Naive B cell (primary cell): ENCODE measurements at regions not wholly inside any gene's neighbourhood (a gene's known extent, or its start where the extent isn't known, plus 50 kb on each side); places are given as distances from the start of the nearest gene placed in this dataset.
A peak's percentile ranks its signal among the peaks of the same experiment; 100 is the strongest.
"Not testable (repeated sequence)": the region's sequence is repeated elsewhere in the genome, so short reads cannot be mapped to it uniquely, and the experiment has no call there.

Experiments
- ATAC-seq, 2 donors: fragments of 150-1000 bp; cut with Tn5 transposase; 2 replicates each; pipeline ENCODE4 v1.10.0; 2021; ENCODE audit warnings: low read depth in 2 of 2, mild to moderate bottlenecking in 2 of 2, moderate library complexity in 2 of 2
- DNase-seq: peaks from one replicate; pipeline ENCODE4 v3.0.0; 2022
- H3K27ac Mint-ChIP-seq, 6 donors: one replicate each; pipeline ENCODE4 v1.8.0; 2020 to 2022; ENCODE audit warnings: mild to moderate bottlenecking in 6 of 6, mixed read lengths in 6 of 6, moderate library complexity in 5 of 6, inconsistent platforms in 2 of 6
- H3K27me3 Mint-ChIP-seq, 3 donors: one replicate each; pipeline ENCODE4 v1.8.0; 2021 to 2022; ENCODE audit warnings: mixed read lengths in 3 of 3, mild to moderate bottlenecking in 1 of 3
- H3K36me3 Mint-ChIP-seq, 2 donors: one replicate each; pipeline ENCODE4 v1.8.0; 2020 to 2022; ENCODE audit warnings: mixed read lengths in 2 of 2, inconsistent platforms in 1 of 2, mild to moderate bottlenecking in 1 of 2
- H3K4me1 Mint-ChIP-seq, 3 donors: one replicate each; pipeline ENCODE4 v1.8.0; 2020 to 2022; ENCODE audit warnings: mixed read lengths in 3 of 3, inconsistent platforms in 1 of 3, mild to moderate bottlenecking in 1 of 3, moderate library complexity in 1 of 3
- H3K4me3 Mint-ChIP-seq, 8 donors: one replicate each; pipeline ENCODE4 v1.8.0; 2020 to 2022; ENCODE audit warnings: mild to moderate bottlenecking in 8 of 8, mixed read lengths in 8 of 8, moderate library complexity in 8 of 8, inconsistent platforms in 2 of 8
- H3K9me3 Mint-ChIP-seq, 7 donors: one replicate each; pipeline ENCODE4 v1.8.0; 2020 to 2022; ENCODE audit warnings: mixed read lengths in 7 of 7, mild to moderate bottlenecking in 5 of 7, inconsistent platforms in 2 of 7, moderate library complexity in 1 of 7

GRCh38 chr10:9230625-9231024 is 1176.1 kb downstream of the GATA3 start:
- no peak overlapping the region for H3K4me3 Mint-ChIP-seq
- no peak for DNase-seq
- no peak overlapping the region for H3K27ac Mint-ChIP-seq
- H3K4me1 Mint-ChIP-seq, result no peaks in the 10 kb centered on the region
- no peaks in the 10 kb centered on the region for H3K36me3 Mint-ChIP-seq
- ATAC-seq, result no peak
- peaks cover 0 to 2% (median 0%) of the 10 kb centered on the region in 7 donors for H3K9me3 Mint-ChIP-seq
- H3K27me3 Mint-ChIP-seq, result peaks cover 24 to 38% (median 30%) of the 10 kb centered on the region in 3 donors

GRCh38 chr10:9234191-9234590 is 1179.7 kb downstream of the GATA3 start:
- Mint-ChIP-seq H3K9me3 (peaks cover 0 to 1% (median 0%) of the 10 kb centered on the region in 7 donors), H3K4me3 (no peak overlapping the region), H3K27me3 (peaks cover 12 to 25% (median 22%) of the 10 kb centered on the region in 3 donors), H3K4me1 (no peaks in the 10 kb centered on the region), H3K36me3 (no peaks in the 10 kb centered on the region), H3K27ac (no peak overlapping the region)
- ATAC-seq, result no peak
- DNase-seq, result no peak

GRCh38 chr10:9238041-9238440 is 1183.6 kb downstream of the GATA3 start:
- Mint-ChIP-seq H3K27me3 (peaks cover 0 to 14% (median 6%) of the 10 kb centered on the region in 3 donors), H3K27ac (no peak overlapping the region), H3K4me1 (no peaks in the 10 kb centered on the region), H3K36me3 (no peaks in the 10 kb centered on the region), H3K9me3 (no peaks in the 10 kb centered on the region), H3K4me3 (no peak overlapping the region)
- ATAC-seq, result no peak
- DNase-seq, result no peak

GRCh38 chr10:9239298-9239697 is 1184.8 kb downstream of the GATA3 start:
- Mint-ChIP-seq H3K36me3 (no peaks in the 10 kb centered on the region), H3K27ac (no peak overlapping the region), H3K4me1 (no peaks in the 10 kb centered on the region), H3K27me3 (peaks cover 7 to 17% (median 11%) of the 10 kb centered on the region in 3 donors), H3K9me3 (no peaks in the 10 kb centered on the region), H3K4me3 (no peak overlapping the region)
- no peak for ATAC-seq
- DNase-seq, result no peak

GRCh38 chr10:9243941-9244411 is 1189.5 kb downstream of the GATA3 start:
- no peak overlapping the region for H3K4me3 Mint-ChIP-seq
- peaks cover 0 to 2% (median 0%) of the 10 kb centered on the region in 7 donors for H3K9me3 Mint-ChIP-seq
- peaks cover 9 to 23% (median 15%) of the 10 kb centered on the region in 3 donors for H3K27me3 Mint-ChIP-seq
- DNase-seq (no peak), ATAC-seq (no peak)
- no peaks in the 10 kb centered on the region for H3K4me1 Mint-ChIP-seq
- H3K36me3 Mint-ChIP-seq, result no peaks in the 10 kb centered on the region
- H3K27ac Mint-ChIP-seq, result no peak overlapping the region

GRCh38 chr10:9244864-9245263 is 1190.4 kb downstream of the GATA3 start:
- DNase-seq (no peak), ATAC-seq (no peak)
- Mint-ChIP-seq H3K36me3 (no peaks in the 10 kb centered on the region), H3K27ac (no peak overlapping the region), H3K27me3 (peaks cover 6 to 23% (median 15%) of the 10 kb centered on the region in 3 donors), H3K4me3 (no peak overlapping the region), H3K9me3 (peaks cover 0 to 2% (median 0%) of the 10 kb centered on the region in 7 donors), H3K4me1 (no peaks in the 10 kb centered on the region)

- ATAC-seq (no peak), DNase-seq (no peak)
- H3K27me3 Mint-ChIP-seq, result peaks cover 13 to 26% (median 21%) of the 10 kb centered on the region in 3 donors
- H3K36me3 Mint-ChIP-seq, result no peaks in the 10 kb centered on the region
- H3K4me3 Mint-ChIP-seq, result no peak overlapping the region
- H3K27ac Mint-ChIP-seq, result no peak overlapping the region
- peaks cover 0 to 2% (median 0%) of the 10 kb centered on the region in 7 donors for H3K9me3 Mint-ChIP-seq
- H3K4me1 Mint-ChIP-seq, result no peaks in the 10 kb centered on the region
Measured at GRCh38 chr10:9253121-9253520, 1198.6 kb downstream of the GATA3 start.

- H3K27ac Mint-ChIP-seq, result no peak overlapping the region
- no peak for ATAC-seq
- H3K36me3 Mint-ChIP-seq, result no peaks in the 10 kb centered on the region
- H3K9me3 Mint-ChIP-seq, result no peaks in the 10 kb centered on the region
- peaks cover 13 to 22% (median 21%) of the 10 kb centered on the region in 3 donors for H3K27me3 Mint-ChIP-seq
- no peak overlapping the region for H3K4me3 Mint-ChIP-seq
- DNase-seq, result no peak
- no peaks in the 10 kb centered on the region for H3K4me1 Mint-ChIP-seq
Measured at GRCh38 chr10:9254353-9254752, 1199.9 kb downstream of the GATA3 start.

GRCh38 chr10:9260690-9261089 is 1206.2 kb downstream of the GATA3 start:
- H3K4me3 Mint-ChIP-seq, result no peak overlapping the region
- no peaks in the 10 kb centered on the region for H3K9me3 Mint-ChIP-seq
- no peak for ATAC-seq
- no peaks in the 10 kb centered on the region for H3K4me1 Mint-ChIP-seq
- no peak overlapping the region for H3K27ac Mint-ChIP-seq
- no peaks in the 10 kb centered on the region for H3K36me3 Mint-ChIP-seq
- H3K27me3 Mint-ChIP-seq, result peaks cover 18 to 25% (median 21%) of the 10 kb centered on the region in 3 donors
- no peak for DNase-seq

GRCh38 chr10:9262770-9263169 is 1208.3 kb downstream of the GATA3 start:
- Mint-ChIP-seq H3K4me1 (no peaks in the 10 kb centered on the region), H3K36me3 (no peaks in the 10 kb centered on the region), H3K27me3 (peaks cover 11% of the 10 kb centered on the region in 3 donors), H3K4me3 (no peak overlapping the region), H3K27ac (no peak overlapping the region), H3K9me3 (no peaks in the 10 kb centered on the region)
- DNase-seq (no peak), ATAC-seq (no peak)

- H3K27me3 Mint-ChIP-seq, result peaks cover 13 to 20% (median 17%) of the 10 kb centered on the region in 3 donors
Measured at GRCh38 chr10:9268176-9268575, 1213.7 kb downstream of the GATA3 start.

GRCh38 chr10:9273126-9273833 is 1218.8 kb downstream of the GATA3 start:
- DNase-seq, H3K4me3 Mint-ChIP-seq, H3K27ac Mint-ChIP-seq, ATAC-seq, H3K4me1 Mint-ChIP-seq, H3K9me3 Mint-ChIP-seq, H3K36me3 Mint-ChIP-seq: not testable (repeated sequence)
- H3K27me3 Mint-ChIP-seq, result peaks cover 6 to 13% (median 9%) of the 10 kb centered on the region in 3 donors

More at GRCh38 chr10:9268176-9268575, 1213.7 kb downstream of the GATA3 start:
- H3K36me3 Mint-ChIP-seq, result no peaks in the 10 kb centered on the region
- H3K4me1 Mint-ChIP-seq, result no peaks in the 10 kb centered on the region
- no peak overlapping the region for H3K4me3 Mint-ChIP-seq
- peaks cover 0 to 2% (median 0%) of the 10 kb centered on the region in 7 donors for H3K9me3 Mint-ChIP-seq
- ATAC-seq (no peak), DNase-seq (no peak)
- no peak overlapping the region for H3K27ac Mint-ChIP-seq

- no peak for ATAC-seq
- no peak overlapping the region for H3K27ac Mint-ChIP-seq
- no peak overlapping the region for H3K4me3 Mint-ChIP-seq
- H3K36me3 Mint-ChIP-seq, result no peaks in the 10 kb centered on the region
- no peak for DNase-seq
- no peaks in the 10 kb centered on the region for H3K4me1 Mint-ChIP-seq
- peaks cover 0 to 2% (median 0%) of the 10 kb centered on the region in 7 donors for H3K9me3 Mint-ChIP-seq
- H3K27me3 Mint-ChIP-seq, result peaks cover under 1 to 7% (median 6%) of the 10 kb centered on the region in 3 donors
Measured at GRCh38 chr10:9274206-9274755, 1219.8 kb downstream of the GATA3 start.

GRCh38 chr10:9275861-9276260 is 1221.4 kb downstream of the GATA3 start:
- Mint-ChIP-seq H3K27ac (peak overlapping the region in 1 of 6 donors; percentile 53), H3K4me3 (no peak overlapping the region), H3K9me3 (peaks cover 0 to 4% (median 0%) of the 10 kb centered on the region in 7 donors), H3K36me3 (no peaks in the 10 kb centered on the region), H3K4me1 (no peaks in the 10 kb centered on the region), H3K27me3 (no peaks in the 10 kb centered on the region)
- no peak for DNase-seq
- ATAC-seq, result no peak
